ENCODE measurements at regions not wholly inside any gene's neighbourhood (a gene's known extent, or its start where the extent isn't known, plus 50 kb on each side); places are given as distances from the start of the nearest gene placed in this dataset.

DNA sequence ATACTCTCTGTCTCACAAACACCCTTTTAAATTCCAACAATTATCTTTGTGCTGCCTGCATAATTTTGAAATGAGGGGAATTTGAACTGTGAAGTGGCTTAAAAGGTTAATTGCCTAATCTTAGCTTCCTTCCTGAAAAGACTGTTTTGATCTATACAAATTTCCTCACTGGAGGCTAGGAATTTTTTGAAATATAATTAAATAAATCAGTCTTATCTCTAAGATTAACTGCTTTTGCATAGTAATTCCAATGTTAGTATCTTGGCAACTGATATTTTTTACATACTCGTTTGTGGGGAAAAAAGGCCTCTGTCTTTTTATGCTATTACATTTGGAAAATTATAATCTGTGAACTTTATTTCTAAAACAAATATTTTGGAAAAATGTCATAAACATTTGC lies 498.5 kb downstream of the TMTC2 start:
- no peak for TF ChIP-seq FOXM1 (IDR thresholded peaks at IDR 0.05; ENCODE audit: borderline replicate concordance)
- TF ChIP-seq ELF4 (IDR thresholded peaks at IDR 0.05): no peak
- no peak for TF ChIP-seq FOXA1 (IDR thresholded peaks at IDR 0.05)
- no peak for TF ChIP-seq BHLHE40 (IDR thresholded peaks at IDR 0.05; ENCODE audit: borderline replicate concordance)
- no peak for TF ChIP-seq ZNF384 (IDR thresholded peaks at IDR 0.05)
- TF ChIP-seq TARDBP (IDR thresholded peaks at IDR 0.05): no peak
- TF ChIP-seq SUZ12 (IDR thresholded peaks at IDR 0.05): no peak
- TF ChIP-seq, protein P1, sequence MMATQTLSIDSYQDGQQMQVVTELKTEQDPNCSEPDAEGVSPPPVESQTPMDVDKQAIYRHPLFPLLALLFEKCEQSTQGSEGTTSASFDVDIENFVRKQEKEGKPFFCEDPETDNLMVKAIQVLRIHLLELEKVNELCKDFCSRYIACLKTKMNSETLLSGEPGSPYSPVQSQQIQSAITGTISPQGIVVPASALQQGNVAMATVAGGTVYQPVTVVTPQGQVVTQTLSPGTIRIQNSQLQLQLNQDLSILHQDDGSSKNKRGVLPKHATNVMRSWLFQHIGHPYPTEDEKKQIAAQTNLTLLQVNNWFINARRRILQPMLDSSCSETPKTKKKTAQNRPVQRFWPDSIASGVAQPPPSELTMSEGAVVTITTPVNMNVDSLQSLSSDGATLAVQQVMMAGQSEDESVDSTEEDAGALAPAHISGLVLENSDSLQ (IDR thresholded peaks at IDR 0.05): no peak
- TF ChIP-seq L3MBTL2 (conservative IDR thresholded peaks at IDR 0.05): no peak
- no peak for TF ChIP-seq SP1 (IDR thresholded peaks at IDR 0.05)
- TF ChIP-seq NFRKB (IDR thresholded peaks at IDR 0.05): no peak
- TF ChIP-seq HDGF (IDR thresholded peaks at IDR 0.05; ENCODE audit: borderline replicate concordance): no peak
